ENCODE measurements at regions not wholly inside any gene's neighbourhood (a gene's known extent, or its start where the extent isn't known, plus 50 kb on each side); places are given as distances from the start of the nearest gene placed in this dataset.
"Not testable (repeated sequence)": the region's sequence is repeated elsewhere in the genome, so short reads cannot be mapped to it uniquely, and the experiment has no call there.

DNA sequence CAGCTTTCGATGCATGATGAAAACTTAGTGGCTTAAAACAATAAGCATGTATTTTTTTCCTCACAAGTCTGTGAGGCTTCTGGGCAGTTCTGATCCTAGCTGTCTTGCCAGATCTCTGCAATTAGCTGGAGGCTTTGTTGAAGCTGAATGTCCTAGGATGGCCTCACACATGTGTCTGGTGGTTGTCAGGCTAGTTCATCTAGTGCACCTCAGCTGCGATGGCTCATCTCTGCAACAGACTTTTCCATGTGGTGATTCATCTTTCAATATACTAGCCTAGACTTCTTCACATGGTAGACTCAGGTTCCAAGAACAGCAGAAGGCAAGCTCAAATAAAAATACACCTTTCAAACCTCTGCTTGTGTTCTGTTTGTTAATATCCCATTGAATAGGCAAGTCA lies 66.5 kb upstream of the IL1RAPL1 start:
- TF ChIP-seq, protein P1, sequence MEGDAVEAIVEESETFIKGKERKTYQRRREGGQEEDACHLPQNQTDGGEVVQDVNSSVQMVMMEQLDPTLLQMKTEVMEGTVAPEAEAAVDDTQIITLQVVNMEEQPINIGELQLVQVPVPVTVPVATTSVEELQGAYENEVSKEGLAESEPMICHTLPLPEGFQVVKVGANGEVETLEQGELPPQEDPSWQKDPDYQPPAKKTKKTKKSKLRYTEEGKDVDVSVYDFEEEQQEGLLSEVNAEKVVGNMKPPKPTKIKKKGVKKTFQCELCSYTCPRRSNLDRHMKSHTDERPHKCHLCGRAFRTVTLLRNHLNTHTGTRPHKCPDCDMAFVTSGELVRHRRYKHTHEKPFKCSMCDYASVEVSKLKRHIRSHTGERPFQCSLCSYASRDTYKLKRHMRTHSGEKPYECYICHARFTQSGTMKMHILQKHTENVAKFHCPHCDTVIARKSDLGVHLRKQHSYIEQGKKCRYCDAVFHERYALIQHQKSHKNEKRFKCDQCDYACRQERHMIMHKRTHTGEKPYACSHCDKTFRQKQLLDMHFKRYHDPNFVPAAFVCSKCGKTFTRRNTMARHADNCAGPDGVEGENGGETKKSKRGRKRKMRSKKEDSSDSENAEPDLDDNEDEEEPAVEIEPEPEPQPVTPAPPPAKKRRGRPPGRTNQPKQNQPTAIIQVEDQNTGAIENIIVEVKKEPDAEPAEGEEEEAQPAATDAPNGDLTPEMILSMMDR (IDR thresholded peaks at IDR 0.05; ENCODE audit: low read depth, low read length), result no peak
- DNase-seq, result no peak
- Histone ChIP-seq H3K27ac (no peak overlapping the region), H3K36me3 (no peaks in the 10 kb centered on the region), H3K4me3 (ENCODE audit: low read depth, low read length) (no peak overlapping the region), H3K9me3 (ENCODE audit: severe bottlenecking) (no peaks in the 10 kb centered on the region), H3K27me3 (ENCODE audit: insufficient read depth, low read depth, severe bottlenecking) (no peaks in the 10 kb centered on the region)

DNA sequence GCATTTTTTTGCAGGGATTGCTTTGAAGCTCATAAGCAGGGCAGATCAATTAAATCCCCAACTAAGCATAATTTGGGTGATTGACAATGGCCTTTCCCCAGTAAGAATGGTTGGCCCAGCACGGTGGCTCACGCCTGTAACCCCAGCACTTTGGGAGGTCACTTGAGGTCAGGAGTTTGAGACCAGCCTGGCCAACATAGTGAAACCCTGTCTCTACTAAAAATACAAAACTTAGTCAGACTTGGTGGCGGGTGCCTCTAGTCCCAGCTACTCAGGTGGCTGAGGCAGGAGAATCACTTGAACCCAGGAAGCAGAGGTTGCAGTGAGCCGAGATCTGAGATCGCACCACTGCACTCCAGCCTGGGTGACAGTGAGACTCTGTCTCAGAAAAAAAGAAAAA lies 58.9 kb upstream of the IL1RAPL1 start:
- not testable (repeated sequence) for DNase-seq; H3K9me3 ChIP-seq (ENCODE audit: severe bottlenecking); H3K4me3 ChIP-seq (ENCODE audit: low read depth, low read length); H3K36me3 ChIP-seq; H3K27ac ChIP-seq; H3K27me3 ChIP-seq (ENCODE audit: insufficient read depth, low read depth, severe bottlenecking)

Data from WERI-Rb-1 (cell line).